HS-27A (cell line): ENCODE measurements at regions not wholly inside any gene's neighbourhood (a gene's known extent, or its start where the extent isn't known, plus 50 kb on each side); places are given as distances from the start of the nearest gene placed in this dataset.
"Not testable (repeated sequence)": the region's sequence is repeated elsewhere in the genome, so short reads cannot be mapped to it uniquely, and the experiment has no call there.

Experiments used
- DNase-seq: peaks from one replicate; pipeline ENCODE4 v3.0.0-alpha.2; 2012; ENCODE audit warnings: low read depth, missing footprints

DNA sequence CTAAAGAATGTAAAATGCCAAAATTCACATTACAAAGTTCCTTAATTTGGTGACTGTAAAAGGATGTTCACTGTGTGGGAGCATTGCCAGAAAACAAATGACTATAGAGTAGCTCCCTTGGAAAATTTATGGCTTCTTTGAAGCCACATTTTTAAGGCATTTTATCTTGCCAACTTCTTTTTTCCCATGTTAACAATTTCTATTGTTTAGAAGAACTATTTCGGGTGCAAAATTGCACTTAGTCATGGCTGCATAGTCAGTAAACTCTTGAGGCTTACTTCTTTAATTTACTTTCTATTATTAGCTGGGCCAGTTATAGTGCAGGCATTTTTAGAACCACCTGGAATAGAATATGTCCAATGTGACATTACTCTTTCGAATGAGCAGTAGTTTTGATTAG, 515.3 kb downstream of the JRKL start:
- DNase-seq = no peak

DNA sequence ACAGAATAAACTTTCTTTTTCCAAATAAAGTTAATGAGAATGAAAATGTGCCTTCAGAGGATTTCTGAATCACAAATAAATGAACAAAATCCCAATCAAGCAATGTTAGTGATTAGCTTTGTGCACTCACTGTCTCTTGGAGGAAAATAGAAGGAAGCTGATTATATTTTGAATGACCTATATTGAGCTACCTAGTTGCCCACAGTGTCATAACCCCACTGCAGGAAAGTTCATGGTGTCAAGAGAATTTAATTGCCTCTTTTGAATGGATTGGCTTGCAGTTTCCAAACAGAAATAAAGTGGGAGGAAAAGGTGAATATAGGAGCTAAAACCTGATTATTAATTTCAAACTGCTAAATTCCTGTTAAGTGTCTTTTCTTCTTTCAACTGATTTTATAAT, 515.9 kb downstream of the JRKL start:
- no peak for DNase-seq

DNA sequence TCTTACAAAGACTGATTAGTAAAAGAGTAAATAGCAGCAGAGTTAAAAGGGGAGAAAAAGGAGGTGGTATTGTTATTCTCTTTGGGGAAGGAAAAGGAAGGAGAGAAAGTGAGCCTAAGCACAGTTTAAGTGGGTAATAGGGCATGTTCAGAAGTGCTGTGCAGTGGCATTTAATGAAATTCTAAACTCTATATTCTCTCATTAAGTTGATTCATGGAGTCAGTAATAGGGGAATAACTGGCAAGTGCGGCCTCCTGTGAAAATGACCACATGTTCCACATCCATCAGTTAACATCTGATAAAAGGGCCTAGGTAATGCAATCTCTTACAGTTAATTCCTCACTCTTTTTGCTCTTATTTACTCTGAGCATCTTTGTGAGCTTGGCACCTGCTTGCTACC, 516.7 kb downstream of the JRKL start:
- no peak for DNase-seq

DNA sequence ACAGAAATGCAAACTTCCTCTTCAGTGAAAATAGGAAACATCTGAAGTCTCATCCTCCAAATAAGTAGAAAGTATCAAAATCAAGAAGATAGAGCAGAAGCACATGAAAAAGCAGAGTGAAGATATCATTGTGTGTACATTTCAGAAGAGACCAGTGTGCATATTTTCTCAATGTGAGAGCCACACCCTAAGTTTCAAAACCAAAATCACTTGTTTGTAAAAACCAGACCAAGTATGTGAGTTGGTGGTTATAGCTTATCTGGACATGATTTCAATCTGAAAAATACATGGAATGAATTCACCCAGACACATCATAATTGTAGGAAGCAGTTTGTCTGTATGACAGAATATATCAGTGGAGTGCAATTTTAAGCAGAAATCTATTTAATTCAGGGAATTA, 536.0 kb downstream of the JRKL start:
- DNase-seq = no peak

DNA sequence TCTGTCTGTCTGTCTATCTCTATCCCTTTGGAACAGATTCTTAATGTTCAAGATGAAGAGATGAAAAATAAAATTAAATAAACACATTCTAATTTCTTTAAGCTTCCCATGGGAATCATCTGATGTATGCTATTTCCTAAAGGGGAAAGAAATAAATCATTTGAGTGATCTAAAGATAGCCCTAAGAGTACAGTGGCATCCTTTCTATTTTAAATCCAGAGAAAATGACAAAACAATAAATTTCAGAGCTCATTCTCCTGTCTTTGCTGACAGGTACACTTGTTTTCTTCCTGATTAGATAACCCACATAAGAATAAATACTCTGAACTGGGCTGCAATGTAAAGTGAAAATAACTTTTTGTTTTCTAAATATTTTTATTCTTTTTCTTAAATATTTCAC, 550.4 kb downstream of the JRKL start:
- no peak for DNase-seq

DNA sequence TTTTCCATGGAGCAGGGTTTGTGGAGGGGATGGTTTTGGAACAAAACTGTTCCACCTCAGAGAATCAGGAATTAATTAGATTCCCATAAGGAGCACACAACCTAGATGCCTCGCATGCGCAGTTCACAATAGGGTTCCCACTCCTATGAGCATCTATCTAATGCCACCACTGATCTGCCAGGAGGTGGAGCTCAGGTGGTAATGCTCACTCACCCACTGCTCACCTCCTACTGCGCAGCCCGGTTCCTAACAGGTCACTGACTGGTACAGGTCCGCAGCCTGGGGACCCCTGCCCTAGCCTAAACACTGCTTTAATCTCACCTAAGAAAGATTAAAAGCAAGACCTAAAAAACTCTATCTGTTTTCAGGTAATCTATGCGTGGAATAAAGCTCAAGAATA, 553.0 kb downstream of the JRKL start:
- DNase-seq = no peak

DNA sequence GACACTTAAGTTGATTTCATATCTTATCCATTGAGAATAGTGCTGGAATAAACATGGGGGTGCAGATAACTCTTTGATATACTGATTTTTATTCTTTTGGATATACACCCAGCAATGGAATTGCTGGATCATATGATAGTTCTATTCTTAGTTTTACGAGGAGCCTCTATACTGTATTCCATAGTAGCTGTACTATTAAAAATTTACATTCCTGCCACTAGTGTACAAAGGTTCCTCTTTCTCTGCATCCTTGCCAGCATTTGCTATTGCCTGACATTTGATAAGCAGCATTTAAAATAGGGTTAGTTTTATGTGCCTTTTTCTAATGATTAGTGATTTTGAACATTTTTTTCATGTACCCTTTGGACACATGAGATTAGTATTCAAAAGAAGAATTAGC, 554.2 kb downstream of the JRKL start:
- no peak for DNase-seq

DNA sequence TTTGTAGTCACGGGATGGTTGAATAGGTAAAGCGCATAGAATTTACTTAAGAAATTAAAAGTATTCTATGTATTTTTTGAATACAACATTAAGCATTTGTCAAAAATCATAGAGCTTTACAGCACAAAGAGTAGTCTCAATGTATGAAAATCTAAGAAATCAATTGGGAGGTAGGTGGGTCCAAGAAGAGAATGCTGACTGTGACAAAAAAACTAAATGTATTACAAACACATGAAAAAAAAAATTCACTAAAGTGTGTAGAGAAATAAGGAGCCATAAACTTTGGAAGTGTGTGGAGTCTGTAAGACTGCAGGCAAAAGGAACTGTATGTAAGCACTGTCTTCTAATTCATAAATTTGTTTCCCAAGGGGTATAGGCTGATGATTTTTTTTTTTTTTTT, 558.3 kb downstream of the JRKL start:
- no peak for DNase-seq

DNA sequence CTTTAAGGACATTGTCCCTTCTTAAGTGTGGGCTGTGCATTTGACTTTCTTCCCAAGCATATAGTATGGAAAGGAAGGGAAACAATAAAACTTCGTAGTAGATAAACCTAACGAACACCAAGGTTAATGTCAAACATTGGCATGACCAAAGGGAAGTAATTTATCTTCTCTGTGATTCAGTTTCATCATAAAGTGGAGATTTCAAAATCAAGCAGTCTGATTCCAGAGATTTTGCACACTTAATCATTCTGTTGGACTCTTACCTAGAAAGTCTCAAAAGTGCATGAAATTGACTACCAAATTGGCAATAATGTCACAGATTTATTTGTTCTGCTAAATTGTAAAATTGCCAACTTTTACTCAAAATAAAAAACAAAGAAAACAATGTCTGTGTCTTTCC, 559.7 kb downstream of the JRKL start:
- DNase-seq = no peak

DNA sequence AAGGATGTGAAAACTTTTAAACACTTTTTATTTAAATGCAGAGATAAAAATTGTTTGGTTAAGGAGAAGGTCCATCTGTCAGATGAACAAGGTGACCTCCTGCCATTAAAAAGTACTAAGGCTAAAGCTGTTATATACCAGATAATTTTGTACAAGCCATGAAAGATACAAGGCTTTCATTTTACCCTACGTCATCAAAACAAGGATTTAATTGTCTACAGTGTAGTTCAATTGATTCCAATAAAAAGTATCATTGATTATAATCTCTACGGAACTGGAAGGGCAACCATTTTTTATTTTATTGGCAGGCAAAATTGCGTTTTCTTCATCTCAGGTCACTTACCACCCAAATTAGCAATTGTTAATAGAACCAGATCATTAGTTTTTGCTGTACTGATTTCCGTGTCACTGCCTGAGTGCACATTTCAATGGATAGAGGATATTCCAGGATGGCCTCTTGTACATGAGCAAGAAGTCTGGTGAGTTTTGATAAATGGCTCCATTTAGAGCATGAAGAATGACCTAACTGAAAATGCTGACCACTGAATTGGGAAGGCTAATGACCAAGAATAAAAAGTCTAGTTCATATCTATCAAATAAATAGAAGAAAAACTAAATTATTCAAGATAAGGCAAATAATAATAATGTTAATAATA, 564.9 kb downstream of the JRKL start:
- no peak for DNase-seq

DNA sequence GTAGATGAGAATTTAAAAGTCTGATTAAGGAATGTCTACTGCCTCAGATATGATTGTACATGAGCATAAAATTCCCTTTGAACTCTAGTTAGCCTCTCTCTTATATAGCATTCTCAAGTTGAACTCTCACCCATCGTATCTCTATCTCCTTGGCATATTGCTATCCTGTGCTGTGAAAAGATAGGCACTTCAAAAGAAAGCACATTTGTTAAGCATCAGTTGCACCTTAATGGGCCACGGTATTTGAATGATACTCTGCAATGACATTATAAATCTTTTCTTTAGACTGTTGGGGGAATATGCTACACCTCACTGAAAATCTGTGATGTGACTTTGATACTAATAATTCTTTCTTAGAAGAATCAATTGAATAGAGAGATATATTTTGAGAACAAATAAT, 570.7 kb downstream of the JRKL start:
- no peak for DNase-seq

DNA sequence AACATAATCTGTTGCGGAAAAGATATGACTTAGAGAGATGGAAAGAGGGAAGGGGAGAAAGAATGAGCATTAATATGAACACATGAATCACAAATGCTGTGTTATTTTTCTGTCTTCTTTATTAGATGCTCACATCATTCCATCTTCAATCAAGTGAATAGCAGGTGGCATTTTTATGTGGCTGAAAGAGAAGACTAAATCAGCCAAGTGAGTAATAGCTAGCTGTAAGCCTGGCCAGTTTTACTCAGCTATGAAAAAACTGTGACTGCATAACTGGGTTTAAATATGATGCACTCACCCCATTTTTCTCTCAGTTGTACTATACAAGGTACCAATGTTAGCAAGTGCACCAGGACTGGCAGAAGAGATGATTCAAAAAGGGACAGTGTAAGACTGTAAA, 571.1 kb downstream of the JRKL start:
- DNase-seq = no peak

DNA sequence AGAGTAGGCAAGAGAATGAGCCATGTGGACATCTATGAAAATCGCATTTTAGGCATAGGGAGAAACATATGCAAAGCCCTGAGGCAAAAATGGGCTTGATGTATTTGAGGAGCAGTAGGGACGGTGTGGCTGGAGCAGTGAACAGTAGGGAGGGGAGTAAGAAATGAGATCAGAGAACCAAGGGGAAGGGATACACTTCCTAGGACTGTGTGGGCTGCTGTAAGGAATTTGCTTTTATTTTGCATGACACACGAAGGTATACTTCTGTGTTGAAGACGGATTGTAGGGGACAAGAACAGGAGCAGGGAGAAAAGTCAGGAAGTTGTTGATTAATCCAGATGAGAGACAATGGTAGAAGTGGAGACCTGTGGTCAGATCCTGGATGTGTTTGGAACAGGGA, 572.1 kb downstream of the JRKL start:
- DNase-seq = no peak

DNA sequence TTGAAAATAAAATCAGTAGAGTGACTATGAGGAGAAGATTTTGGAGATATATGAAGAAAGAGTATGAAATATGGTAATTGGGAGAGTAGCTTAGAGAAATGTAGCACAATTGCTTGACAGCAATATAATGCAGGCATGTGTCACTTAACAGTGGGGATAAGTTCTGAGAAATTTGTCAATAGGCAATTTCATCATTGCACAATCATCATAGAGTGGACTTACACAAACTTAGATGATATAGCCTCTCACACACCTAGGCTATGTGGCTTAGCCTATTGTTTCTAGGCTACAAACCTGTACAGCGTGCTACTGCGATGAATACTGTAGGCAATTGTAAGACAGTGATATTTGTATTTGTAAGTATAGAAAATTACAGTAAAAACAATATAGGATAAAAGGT, 573.6 kb downstream of the JRKL start:
- no peak for DNase-seq

DNA sequence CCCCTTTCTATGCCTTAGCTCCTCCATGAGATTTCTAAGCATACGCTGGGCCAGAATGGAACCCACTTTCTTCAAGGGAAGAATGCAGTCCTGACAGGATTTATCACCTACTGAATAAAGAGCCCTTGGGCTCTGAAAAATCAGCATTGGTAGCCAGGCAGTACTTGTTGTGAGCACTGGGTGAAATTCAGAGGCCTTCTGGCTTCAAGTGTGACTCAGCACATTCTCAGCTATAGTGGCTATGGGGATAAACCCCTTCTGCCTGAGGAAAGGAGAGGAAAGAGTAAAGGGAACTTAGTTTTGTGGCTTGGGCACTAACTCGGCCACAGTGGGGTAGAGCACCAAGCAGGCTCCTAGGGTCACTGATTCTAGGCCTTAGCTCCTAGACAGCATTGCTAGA, 574.8 kb downstream of the JRKL start:
- no peak for DNase-seq

DNA sequence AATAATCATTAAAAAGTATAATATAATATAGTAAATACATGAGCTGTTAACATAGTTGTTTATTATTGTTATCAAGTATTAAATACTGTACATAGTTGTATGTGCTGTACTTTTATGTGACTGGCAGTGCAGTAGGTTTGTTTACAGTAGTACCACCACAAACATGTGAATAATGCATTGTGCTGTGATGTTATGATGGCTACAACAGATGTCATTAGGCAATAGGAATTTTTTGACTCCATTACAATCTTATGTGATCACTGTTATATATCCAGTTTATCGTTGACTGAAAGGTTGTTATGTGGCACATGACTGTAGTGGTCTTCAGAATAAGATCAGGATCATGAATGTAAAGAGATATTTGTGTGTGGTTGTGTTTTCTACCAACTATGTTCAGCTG, 577.8 kb downstream of the JRKL start:
- no peak for DNase-seq

DNA sequence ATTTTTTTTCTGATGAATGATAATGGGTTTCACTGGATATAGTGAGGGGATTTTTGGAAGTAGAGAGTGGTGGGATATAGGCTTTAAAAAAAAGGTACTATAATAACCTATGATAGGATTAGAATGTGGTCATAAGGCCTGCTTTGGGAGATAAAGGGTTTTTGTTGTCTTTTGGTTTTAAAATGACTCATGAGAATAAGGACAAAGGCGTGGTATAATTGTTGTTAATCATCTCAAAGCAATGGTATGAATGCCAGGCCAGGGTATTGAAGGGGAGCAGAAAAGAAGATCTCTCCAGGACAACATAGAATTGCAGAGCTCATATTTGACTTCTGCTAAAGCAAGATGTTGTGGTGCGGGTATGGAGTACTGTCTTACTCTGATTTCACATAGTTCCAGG, 579.4 kb downstream of the JRKL start:
- DNase-seq = no peak

DNA sequence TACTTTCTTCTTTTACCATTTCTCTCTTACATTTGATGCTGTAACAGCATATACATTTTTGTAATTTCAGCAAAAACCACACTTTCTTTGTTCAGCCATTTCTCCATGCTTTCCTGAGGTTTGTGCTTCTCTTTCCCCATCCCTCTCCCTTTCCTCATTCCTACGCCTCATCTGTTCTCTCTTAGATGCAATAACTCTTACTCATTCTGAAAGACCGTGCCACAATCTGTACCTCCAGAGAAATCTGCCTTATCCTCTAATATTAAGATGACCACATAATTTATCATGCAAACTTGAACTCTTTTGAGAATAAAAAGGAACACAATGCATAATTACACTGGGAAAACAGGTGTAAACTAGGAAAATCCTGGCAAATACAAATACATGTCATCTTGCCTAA, 588.9 kb downstream of the JRKL start:
- no peak for DNase-seq

DNA sequence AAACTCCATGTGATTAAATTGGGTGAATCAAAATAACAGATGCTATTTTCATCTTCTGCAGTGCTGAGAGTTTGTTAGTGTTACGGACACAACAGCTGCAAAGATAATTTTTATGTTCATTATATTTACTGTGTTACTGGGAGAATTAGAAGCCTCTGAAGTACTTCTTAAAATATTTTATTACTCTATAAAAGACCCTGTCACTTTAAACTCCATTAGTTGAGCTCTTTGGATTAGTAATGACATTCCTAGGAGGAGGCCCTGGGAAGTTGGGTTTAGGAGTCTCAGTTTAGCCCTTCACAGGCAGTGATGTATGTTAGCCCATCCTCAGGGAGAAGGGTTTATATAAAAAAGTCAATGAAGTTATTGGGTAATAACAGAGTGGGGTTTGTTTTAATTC, 596.7 kb downstream of the JRKL start:
- no peak for DNase-seq

DNA sequence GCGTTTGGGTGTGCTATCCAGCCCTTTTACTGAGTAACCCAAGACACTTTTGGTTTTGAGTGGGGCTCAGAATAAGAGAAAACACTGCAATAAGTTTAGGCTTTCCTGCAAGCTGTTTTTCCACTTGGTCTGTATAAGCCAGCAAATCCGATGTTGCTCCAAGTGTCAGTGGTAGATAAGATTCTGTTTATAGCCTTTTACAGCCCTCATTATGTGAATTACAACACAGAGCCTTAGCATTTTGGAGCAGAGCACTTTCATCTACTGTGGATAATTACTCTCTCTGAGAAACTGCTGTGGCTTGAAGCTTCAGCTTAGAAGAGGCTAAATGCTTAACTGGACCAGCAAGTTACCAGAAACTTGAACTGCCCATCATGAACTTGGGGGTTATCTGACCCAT, 601.1 kb downstream of the JRKL start:
- no peak for DNase-seq

DNA sequence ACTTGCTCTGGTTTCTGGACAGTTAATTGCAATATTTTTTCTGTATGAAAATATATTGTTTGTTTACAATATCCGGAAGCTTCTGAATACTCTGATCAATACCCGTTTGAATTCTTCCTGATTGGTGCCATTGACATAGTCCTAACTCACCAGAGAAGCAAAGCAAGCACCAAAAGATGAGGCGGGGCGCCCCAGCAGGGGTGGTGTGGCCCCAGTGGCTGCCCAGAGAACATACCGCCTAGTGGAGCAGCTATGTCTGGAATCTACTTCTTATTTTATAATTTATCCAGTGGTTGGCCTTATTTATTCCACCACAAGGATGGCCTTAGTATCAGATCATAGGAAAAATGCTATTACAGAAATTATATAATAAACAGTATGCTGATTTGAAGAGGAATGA, 610.7 kb downstream of the JRKL start:
- DNase-seq = no peak

DNA sequence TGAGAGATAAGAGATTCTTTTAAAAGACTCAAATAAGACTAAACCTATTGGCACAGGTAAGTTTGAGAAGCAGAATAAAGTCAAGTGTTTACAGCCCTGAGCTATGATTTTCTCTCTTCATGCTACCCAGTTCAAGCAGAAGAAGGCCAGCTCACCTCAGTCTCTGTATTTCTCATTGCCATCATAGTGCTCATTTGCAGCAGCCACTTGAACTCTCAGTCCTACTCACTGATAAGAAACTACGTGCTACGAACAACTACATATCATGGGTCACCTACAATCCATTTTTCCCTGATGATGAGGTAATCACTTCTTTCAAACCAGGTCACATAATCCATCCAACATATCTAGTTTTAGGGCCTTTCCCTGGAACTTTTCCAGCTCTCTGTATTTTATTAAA, 617.5 kb downstream of the JRKL start:
- no peak for DNase-seq

DNA sequence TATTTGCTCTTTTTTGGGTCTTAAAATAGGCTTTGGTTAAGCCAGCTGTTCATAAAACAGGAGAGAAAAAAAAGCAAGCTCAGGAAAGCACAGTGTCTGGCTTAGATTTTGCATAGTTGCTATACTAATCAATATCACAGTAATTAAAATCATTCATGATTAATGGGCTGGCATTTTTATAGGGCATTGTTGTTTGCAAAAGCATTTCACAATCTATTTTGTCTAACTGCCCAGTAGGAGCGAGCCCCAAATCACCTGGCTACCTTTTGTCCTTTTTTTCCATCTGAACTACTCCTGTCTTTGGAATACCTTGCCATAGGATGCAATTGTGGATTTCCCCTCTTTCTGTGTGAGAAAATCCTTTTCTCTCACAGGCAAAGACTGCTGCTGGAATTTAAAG, 619.8 kb downstream of the JRKL start:
- DNase-seq = no peak

DNA sequence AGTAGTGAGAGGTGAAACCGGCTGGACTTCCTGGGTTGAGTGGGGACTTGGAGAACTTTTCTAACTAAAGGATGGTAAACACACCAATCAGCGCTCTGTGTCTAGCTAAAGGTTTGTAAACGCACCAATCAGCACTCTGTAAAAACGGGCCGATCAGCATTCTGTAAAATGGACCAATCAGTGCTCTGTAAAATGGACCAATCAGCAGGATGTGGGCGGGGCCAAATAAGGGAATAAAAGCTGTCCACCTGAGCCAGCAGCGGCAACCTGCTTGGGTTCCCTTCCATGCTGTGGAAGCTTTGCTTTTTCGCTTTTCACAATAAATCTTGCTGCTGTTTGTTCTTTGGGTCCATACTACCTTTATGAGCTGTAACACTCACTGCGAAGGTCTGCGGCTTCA, 621.2 kb downstream of the JRKL start:
- not testable (repeated sequence) for DNase-seq

DNA sequence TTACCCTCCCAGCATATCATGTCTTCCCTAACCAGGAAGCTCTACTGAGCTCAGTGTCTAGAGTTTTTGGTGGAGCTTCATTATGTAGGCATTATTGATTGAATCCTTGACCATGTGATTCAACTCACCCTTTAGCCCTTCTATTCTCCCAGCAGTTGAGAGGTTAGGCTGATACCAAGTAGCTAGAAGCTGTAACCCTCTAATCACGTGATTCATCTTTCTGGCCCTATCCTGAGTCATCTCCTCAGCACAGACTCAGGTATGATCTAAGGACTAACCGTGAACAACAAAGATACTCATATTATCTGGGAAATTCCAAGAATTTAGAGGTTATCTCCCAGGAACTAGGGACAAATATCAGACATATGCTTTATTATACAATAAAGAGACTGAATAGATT, 625.5 kb downstream of the JRKL start:
- DNase-seq = no peak
